ENCODE measurements at regions not wholly inside any gene's neighbourhood (a gene's known extent, or its start where the extent isn't known, plus 50 kb on each side); places are given as distances from the start of the nearest gene placed in this dataset.

DNA sequence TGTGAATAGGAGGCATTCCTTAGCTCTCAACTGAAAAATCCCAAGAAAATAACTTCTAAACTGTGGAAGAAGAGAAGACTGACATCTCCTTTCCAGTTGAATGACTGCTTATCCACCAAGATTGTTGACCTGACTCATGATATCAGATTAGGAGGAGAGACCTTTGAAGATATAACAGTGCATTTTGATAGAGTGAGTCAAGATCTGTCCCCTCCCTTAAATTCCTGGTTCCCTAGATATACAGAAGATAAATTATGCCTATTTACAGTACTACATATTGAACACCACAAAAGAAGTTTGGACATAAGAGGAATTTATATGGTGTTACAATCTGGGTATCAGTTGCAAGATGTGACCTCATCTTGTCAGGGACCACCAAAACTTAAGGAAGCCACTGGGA is 285.3 kb upstream of the ZSWIM2 start:
- DNase-seq (ENCODE audit: low read depth in 2 of 2) = no peak
- H3K4me3 ChIP-seq (replicated peaks in 1 of 2; ENCODE audit: low read depth in 2 of 2, low read length in 2 of 2) = no peak overlapping the region
- TF ChIP-seq, protein P1, sequence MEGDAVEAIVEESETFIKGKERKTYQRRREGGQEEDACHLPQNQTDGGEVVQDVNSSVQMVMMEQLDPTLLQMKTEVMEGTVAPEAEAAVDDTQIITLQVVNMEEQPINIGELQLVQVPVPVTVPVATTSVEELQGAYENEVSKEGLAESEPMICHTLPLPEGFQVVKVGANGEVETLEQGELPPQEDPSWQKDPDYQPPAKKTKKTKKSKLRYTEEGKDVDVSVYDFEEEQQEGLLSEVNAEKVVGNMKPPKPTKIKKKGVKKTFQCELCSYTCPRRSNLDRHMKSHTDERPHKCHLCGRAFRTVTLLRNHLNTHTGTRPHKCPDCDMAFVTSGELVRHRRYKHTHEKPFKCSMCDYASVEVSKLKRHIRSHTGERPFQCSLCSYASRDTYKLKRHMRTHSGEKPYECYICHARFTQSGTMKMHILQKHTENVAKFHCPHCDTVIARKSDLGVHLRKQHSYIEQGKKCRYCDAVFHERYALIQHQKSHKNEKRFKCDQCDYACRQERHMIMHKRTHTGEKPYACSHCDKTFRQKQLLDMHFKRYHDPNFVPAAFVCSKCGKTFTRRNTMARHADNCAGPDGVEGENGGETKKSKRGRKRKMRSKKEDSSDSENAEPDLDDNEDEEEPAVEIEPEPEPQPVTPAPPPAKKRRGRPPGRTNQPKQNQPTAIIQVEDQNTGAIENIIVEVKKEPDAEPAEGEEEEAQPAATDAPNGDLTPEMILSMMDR (IDR thresholded peaks at IDR 0.05; ENCODE audit: low read depth, low read length) = no peak

DNA sequence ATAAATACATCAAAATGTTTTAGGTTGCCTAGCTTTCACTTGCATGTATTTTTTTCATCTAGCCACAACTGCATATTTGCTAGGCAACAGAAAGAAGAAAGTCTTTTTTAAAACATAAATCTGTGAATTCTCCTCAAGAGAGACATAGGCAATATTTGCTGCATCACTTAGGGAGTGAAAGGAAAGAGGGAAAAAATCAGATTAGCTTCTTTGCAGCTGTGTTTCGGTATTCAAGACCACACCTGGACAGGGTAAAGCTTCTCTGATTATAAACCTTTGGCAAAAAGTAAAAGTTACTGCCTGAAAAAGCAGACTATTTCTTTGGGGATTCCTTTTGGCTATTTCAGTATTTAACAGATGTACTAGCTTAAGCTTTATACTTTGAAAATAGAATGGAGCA is 280.9 kb upstream of the ZSWIM2 start:
- no peak for DNase-seq (ENCODE audit: low read depth in 2 of 2)
- TF ChIP-seq, protein P1 (IDR thresholded peaks at IDR 0.05; ENCODE audit: low read depth, low read length) = no peak
- no peak overlapping the region for H3K4me3 ChIP-seq (replicated peaks in 1 of 2; ENCODE audit: low read depth in 2 of 2, low read length in 2 of 2)

DNA sequence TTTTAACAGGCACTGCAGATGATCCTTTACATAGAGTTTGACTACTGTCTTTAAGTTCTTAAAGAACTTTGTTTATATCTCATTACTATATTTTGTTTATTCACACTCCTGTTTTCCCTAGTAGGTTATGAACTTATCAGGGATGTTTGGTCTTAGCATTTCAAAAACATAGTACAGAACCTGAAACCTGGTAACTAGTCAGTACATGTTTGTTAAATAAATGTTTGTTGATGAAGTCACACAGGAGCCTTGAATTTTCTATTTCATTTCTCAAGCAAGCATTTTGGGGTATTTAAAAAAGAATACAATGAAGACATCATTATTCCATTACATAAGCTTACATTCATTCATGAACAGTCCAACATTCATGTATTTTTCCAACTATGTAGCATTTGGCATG is 280.3 kb upstream of the ZSWIM2 start:
- TF ChIP-seq, protein P1 (IDR thresholded peaks at IDR 0.05; ENCODE audit: low read depth, low read length) = no peak
- H3K4me3 ChIP-seq (replicated peaks in 1 of 2; ENCODE audit: low read depth in 2 of 2, low read length in 2 of 2) = no peak overlapping the region
- no peak for DNase-seq (ENCODE audit: low read depth in 2 of 2)

DNA sequence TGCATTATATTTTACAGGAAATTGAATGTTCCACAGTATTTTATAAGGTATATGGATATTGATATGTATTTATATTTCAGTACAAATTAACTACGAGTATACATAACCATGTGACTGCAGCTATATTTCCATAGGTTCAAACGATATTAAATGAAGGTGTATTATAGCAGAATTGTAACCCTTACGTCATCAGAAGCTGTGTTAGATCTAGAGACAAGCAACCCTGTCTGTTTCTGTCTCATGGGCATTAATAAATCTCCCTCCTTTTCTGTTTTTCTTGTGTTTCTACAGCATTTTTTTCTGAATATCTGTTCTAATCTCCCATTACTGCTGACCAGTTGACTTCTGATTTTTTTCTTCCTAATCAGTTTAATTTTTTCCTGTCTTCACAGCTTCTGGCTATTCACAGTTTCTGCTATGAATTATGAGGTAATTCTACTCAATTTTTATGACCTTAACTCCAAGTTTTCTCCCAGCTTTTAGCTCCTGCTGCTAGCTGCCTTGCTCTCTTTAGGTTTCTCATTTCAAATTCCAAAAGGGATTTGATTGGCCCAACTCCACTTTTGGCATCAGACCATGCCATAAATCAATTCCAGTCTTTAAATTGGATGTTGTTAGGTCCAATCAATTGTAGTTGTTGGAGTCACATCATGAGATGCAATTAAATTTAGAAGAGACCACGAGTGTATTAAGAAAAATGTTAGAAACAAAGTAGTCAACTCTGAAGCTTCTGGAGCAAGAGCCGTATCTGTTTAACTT is 277.5 kb upstream of the ZSWIM2 start:
- DNase-seq (ENCODE audit: low read depth in 2 of 2) = no peak
- no peak overlapping the region for H3K4me3 ChIP-seq (replicated peaks in 1 of 2; ENCODE audit: low read depth in 2 of 2, low read length in 2 of 2)

DNA sequence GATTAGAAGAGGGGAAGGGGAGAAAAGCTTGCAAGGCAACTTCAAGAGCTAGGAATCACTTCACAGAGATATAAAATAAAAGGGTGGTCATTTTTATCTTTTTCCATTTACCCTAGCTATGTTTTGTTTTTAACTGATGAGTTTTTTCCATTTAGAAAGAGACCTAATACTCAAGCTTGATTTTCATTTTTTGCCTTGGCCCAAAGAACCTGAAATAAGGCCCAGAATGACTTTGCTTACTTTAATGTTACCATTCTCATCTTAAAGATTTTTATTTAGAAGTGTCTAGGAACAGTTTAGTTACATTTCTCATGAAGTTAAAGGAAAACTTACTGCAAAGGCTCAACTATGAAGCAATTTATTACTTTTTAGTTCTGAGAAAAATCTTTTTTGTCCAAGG is 276.3 kb upstream of the ZSWIM2 start:
- TF ChIP-seq, protein P1 (IDR thresholded peaks at IDR 0.05; ENCODE audit: low read depth, low read length) = no peak
- no peak overlapping the region for H3K4me3 ChIP-seq (replicated peaks in 1 of 2; ENCODE audit: low read depth in 2 of 2, low read length in 2 of 2)
- DNase-seq (ENCODE audit: low read depth in 2 of 2) = no peak

More for the DNA sequence above, 277.5 kb upstream of the ZSWIM2 start:
- TF ChIP-seq, protein P1 (IDR thresholded peaks at IDR 0.05; ENCODE audit: low read depth, low read length) = no peak

DNA sequence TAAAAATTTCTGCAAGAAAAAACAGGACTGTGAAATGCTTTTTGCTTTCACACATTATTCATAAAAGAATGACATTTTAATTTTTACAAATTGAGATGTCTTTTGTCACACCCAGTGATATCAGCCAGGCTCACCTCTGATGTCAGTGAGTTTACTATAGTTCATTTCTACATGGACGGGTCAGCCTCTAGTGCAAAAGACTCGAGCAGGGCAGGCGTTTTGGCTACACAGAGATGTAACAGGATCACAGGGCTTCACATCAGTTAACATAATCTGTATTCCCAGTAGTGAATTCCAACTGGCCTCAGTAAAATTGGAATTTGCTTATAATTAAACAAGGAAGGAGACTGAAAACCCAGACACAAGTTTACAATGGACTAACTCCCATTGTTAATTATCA is 275.6 kb upstream of the ZSWIM2 start:
- DNase-seq (ENCODE audit: low read depth in 2 of 2) = no peak
- no peak overlapping the region for H3K4me3 ChIP-seq (replicated peaks in 1 of 2; ENCODE audit: low read depth in 2 of 2, low read length in 2 of 2)
- TF ChIP-seq, protein P1 (IDR thresholded peaks at IDR 0.05; ENCODE audit: low read depth, low read length) = no peak

Measured in cardiac fibroblast (primary cell).